ENCODE measurements at regions not wholly inside any gene's neighbourhood (a gene's known extent, or its start where the extent isn't known, plus 50 kb on each side); places are given as distances from the start of the nearest gene placed in this dataset.

- H4K8ac ChIP-seq (replicated peaks; ENCODE audit: insufficient read length, low read depth, low read length) = no peak overlapping the region
- H3K27ac ChIP-seq (ENCODE audit: insufficient read length, low read depth, low read length) = no peak overlapping the region
- H3K4me1 Mint-ChIP-seq = peaks cover 19 to 21% of the 10 kb centered on the region in 2 experiments
- H3K56ac ChIP-seq (ENCODE audit: insufficient read length, low read depth, low read length) = no peak overlapping the region
- H3K4ac ChIP-seq (ENCODE audit: low read depth, low read length) = no peak overlapping the region
- no peak overlapping the region for H3T11ph ChIP-seq (ENCODE audit: low read length)
- no peak overlapping the region for H3K18ac ChIP-seq (ENCODE audit: insufficient read length, low read depth, low read length)
- H3K4me1 ChIP-seq (ENCODE audit: insufficient read depth, low read length) = no peaks in the 10 kb centered on the region
- no peaks in the 10 kb centered on the region for H3K27me3 Mint-ChIP-seq (ENCODE audit: low read depth)
- no peak overlapping the region for H2BK120ac ChIP-seq (ENCODE audit: low read depth, low read length, poor library complexity, severe bottlenecking)
- H3K14ac ChIP-seq (ENCODE audit: insufficient read depth, low read length) = no peak overlapping the region
- H4K20me1 ChIP-seq (ENCODE audit: control insufficient read depth, insufficient read depth, insufficient read length) = no peaks in the 10 kb centered on the region
- no peaks in the 10 kb centered on the region for H3K23me2 ChIP-seq (ENCODE audit: insufficient read length, low read depth, low read length, poor library complexity, severe bottlenecking)
- no peak overlapping the region for H3K27ac Mint-ChIP-seq
- H3K9me3 ChIP-seq (ENCODE audit: control insufficient read depth, low read depth, low read length) = no peaks in the 10 kb centered on the region
- H2BK5ac ChIP-seq (ENCODE audit: insufficient read length, low read length) = no peak overlapping the region
- no peak overlapping the region for H2AK5ac ChIP-seq (ENCODE audit: insufficient read length, low read length)
- H3K9ac ChIP-seq (ENCODE audit: extremely low read depth, insufficient read length, low read length) = no peak overlapping the region
- no peaks in the 10 kb centered on the region for H3K27me3 ChIP-seq (ENCODE audit: insufficient read depth, low read length)
- no peak overlapping the region for H2BK20ac ChIP-seq (ENCODE audit: low read depth, low read length, poor library complexity, severe bottlenecking)
- peak; percentile 90 for TF ChIP-seq CTCF (conservative IDR thresholded peaks at IDR 0.05)
- no peak overlapping the region for H3K4me2 ChIP-seq (ENCODE audit: insufficient read depth, insufficient read length, low read length)
- no peak overlapping the region for H2BK15ac ChIP-seq (ENCODE audit: low read depth, low read length)
- DNase-seq = peak; percentile 80
- H3K79me2 ChIP-seq (ENCODE audit: insufficient read depth, low read length) = no peaks in the 10 kb centered on the region
- H3K23ac ChIP-seq (ENCODE audit: insufficient read length, low read depth, low read length) = no peak overlapping the region
- no peaks in the 10 kb centered on the region for H3K36me3 Mint-ChIP-seq (ENCODE audit: insufficient read depth in 1 of 3, low read depth in 3 of 3)
- no peak overlapping the region for H4K5ac ChIP-seq (ENCODE audit: insufficient read length, low read depth, low read length)
- H3K79me1 ChIP-seq (ENCODE audit: insufficient read depth, low read depth, low read length, poor library complexity, severe bottlenecking) = no peaks in the 10 kb centered on the region
- H4K91ac ChIP-seq (ENCODE audit: insufficient read length, low read depth, low read length) = no peak overlapping the region
- H2BK12ac ChIP-seq (ENCODE audit: insufficient read length, low read depth, low read length) = no peak overlapping the region
- no peak overlapping the region for H2AFZ ChIP-seq (ENCODE audit: low read length)
- no peak overlapping the region for H3K4me3 Mint-ChIP-seq
- H3K9me3 Mint-ChIP-seq = 0 out of 5 replicates have a peak, but pooled peaks cover 0 to 3% of the 10 kb centered on the region in 2 experiments
- no CpG with 5 or more reads among the region's 3 CpGs for WGBS (ENCODE audit: extremely low coverage, insufficient read length, low lambda C conversion rate)
Observed at GRCh38 chr12:27142101-27142721, 59.8 kb upstream of the C12orf71 start.
